ENCODE measurements at regions not wholly inside any gene's neighbourhood (a gene's known extent, or its start where the extent isn't known, plus 50 kb on each side); places are given as distances from the start of the nearest gene placed in this dataset.

DNA sequence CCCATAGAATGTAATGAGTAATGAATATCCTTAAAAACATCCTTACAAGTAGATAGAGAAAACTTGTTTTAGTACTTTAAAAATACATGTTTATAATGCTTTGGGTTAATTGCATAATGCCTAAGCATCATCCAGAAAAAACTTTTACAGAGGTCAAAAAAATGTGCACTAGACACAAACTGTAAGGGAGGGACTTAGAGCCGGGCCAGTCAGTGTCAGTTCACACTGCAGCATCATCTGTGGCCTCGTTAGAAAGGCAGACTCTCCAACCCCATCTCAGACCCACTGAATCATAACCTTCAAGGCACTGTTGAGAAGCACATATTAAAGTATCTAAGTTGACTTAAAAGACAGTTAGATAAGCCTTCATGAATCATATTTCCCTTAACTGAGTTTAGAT is 230.1 kb upstream of the PRPS1L1 start:
- H3K14ac ChIP-seq (ENCODE audit: low read length), result no peak overlapping the region

DNA sequence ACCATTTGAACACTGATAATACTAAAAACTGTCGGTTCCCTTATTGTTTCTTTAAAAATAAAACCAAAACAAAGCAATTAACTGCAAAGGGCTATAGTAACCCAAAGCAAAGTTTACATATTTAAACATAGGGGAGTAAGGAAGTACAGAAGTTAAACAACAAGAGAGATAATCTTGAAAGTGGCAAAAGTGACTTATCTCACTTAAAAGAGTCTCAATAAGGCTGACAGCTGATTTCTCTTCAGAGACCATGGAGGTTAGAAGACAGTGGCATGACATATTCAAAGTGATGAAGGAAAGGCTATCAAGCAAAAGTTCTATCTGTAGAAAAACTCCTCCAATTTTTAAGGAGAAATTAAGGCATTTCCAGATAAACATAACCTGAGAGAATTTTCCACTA is 233.5 kb upstream of the HDAC9 start:
- Histone ChIP-seq H3K14ac (ENCODE audit: low read length) (no peak overlapping the region), H2BK15ac (ENCODE audit: low read length) (no peak overlapping the region), H3K18ac (ENCODE audit: low read length) (no peak overlapping the region), H3K9me3 (replicated peaks in 1 of 2; ENCODE audit: control insufficient read depth in 2 of 2, insufficient read depth in 1 of 2, low read depth in 1 of 2, low read length in 2 of 2) (peaks cover 0 to 7% of the 10 kb centered on the region in 2 donors), H2BK5ac (ENCODE audit: low read length) (no peak overlapping the region), H3K9ac (ENCODE audit: low read depth, low read length, poor library complexity) (no peak overlapping the region), H3K27me3 (ENCODE audit: control insufficient read depth in 3 of 3, insufficient read depth in 3 of 3, low read depth in 1 of 3, low read length in 3 of 3) (no peaks in the 10 kb centered on the region), H3K27ac (replicated peaks; ENCODE audit: low read length) (no peak overlapping the region), H3K4me2 (ENCODE audit: insufficient read depth, low read length, poor library complexity, severe bottlenecking) (no peak overlapping the region), H4K91ac (ENCODE audit: low read depth, low read length, poor library complexity) (no peak overlapping the region), H4K8ac (ENCODE audit: low read depth, low read length) (no peak overlapping the region), H2BK120ac (ENCODE audit: low read depth, low read length) (no peak overlapping the region), H3K23ac (ENCODE audit: low read depth, low read length, poor library complexity) (no peak overlapping the region), H3K4me3 (ENCODE audit: low read length in 2 of 2) (no peak overlapping the region), H2AK5ac (ENCODE audit: low read depth, low read length) (no peak overlapping the region), H2AFZ (ENCODE audit: low read length) (no peak overlapping the region), H2BK12ac (ENCODE audit: low read length) (no peak overlapping the region), H3K4me1 (ENCODE audit: control insufficient read depth in 2 of 2, insufficient read depth in 1 of 2, low read depth in 1 of 2, low read length in 2 of 2) (no peaks in the 10 kb centered on the region), H3K79me1 (ENCODE audit: low read depth, low read length) (no peaks in the 10 kb centered on the region), H3K36me3 (replicated peaks in 1 of 2; ENCODE audit: control insufficient read depth in 2 of 2, insufficient read depth in 2 of 2, low read length in 2 of 2) (no peaks in the 10 kb centered on the region), H3K4ac (ENCODE audit: low read length) (no peak overlapping the region)
- no peak for DNase-seq (ENCODE audit: low spot score)
- WGBS, 2 donors (ENCODE audit: extremely low coverage in 2 of 2, insufficient read length in 2 of 2, insufficient replicate concordance in 1 of 2), result no CpG with 5 or more reads among the region's 1 CpG

More for the DNA sequence above, 230.1 kb upstream of the PRPS1L1 start:
- no peak for DNase-seq (ENCODE audit: low spot score)
- Histone ChIP-seq H3K4me1 (ENCODE audit: control insufficient read depth in 2 of 2, insufficient read depth in 1 of 2, low read depth in 1 of 2, low read length in 2 of 2) (no peaks in the 10 kb centered on the region), H4K8ac (ENCODE audit: low read depth, low read length) (no peak overlapping the region), H3K36me3 (replicated peaks in 1 of 2; ENCODE audit: control insufficient read depth in 2 of 2, insufficient read depth in 2 of 2, low read length in 2 of 2) (no peaks in the 10 kb centered on the region), H3K18ac (ENCODE audit: low read length) (no peak overlapping the region), H3K9ac (ENCODE audit: low read depth, low read length, poor library complexity) (no peak overlapping the region), H2BK15ac (ENCODE audit: low read length) (no peak overlapping the region), H3K9me3 (replicated peaks in 1 of 2; ENCODE audit: control insufficient read depth in 2 of 2, insufficient read depth in 1 of 2, low read depth in 1 of 2, low read length in 2 of 2) (peaks cover 2 to 7% of the 10 kb centered on the region in 2 donors), H3K4me3 (ENCODE audit: low read length in 2 of 2) (no peak overlapping the region), H3K4ac (ENCODE audit: low read length) (no peak overlapping the region), H3K23ac (ENCODE audit: low read depth, low read length, poor library complexity) (no peak overlapping the region), H2BK12ac (ENCODE audit: low read length) (no peak overlapping the region), H2BK120ac (ENCODE audit: low read depth, low read length) (no peak overlapping the region), H4K91ac (ENCODE audit: low read depth, low read length, poor library complexity) (no peak overlapping the region), H2BK5ac (ENCODE audit: low read length) (no peak overlapping the region), H2AFZ (ENCODE audit: low read length) (no peak overlapping the region), H3K79me1 (ENCODE audit: low read depth, low read length) (no peaks in the 10 kb centered on the region), H3K4me2 (ENCODE audit: insufficient read depth, low read length, poor library complexity, severe bottlenecking) (no peak overlapping the region), H2AK5ac (ENCODE audit: low read depth, low read length) (no peak overlapping the region), H3K27me3 (ENCODE audit: control insufficient read depth in 3 of 3, insufficient read depth in 3 of 3, low read depth in 1 of 3, low read length in 3 of 3) (no peaks in the 10 kb centered on the region), H3K27ac (replicated peaks; ENCODE audit: low read length) (no peak overlapping the region)
- no CpG with 5 or more reads among the region's 2 CpGs for WGBS, 2 donors (ENCODE audit: extremely low coverage in 2 of 2, insufficient read length in 2 of 2, insufficient replicate concordance in 1 of 2)

DNA sequence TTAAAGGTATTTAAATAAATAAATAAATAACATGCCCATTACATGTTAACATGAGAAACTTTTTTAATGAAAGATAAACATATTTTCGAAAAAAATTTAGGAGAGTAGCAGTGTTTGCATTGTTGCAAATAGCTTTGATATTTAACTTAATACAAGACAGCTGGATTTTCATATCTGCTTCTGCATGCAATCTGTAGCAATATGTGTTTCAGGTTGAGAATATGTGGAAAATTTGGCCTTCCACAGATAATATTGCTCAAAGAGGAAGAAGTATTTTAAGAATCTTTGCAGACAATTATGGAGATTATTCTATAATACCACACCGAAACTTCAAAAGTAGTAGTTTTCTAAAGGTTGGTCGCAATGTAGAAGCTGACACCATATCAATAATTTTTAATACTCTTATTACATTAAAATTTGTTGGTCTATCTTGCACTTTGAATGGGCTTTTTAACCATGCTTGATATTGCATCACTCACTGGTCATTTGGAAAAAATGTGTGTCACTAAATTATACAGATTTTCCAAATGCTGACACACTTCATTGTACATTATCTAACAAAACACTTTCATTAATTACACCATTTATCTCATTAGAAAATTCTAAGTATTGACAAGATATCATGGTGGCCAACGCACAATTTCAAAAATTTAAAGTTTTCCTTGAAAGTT is 229.8 kb upstream of the HDAC9 start:
- no peak overlapping the region for H2BK5ac ChIP-seq (ENCODE audit: low read length)
- no peak overlapping the region for H2BK12ac ChIP-seq (ENCODE audit: low read length)
- no peak overlapping the region for H3K27ac ChIP-seq (replicated peaks; ENCODE audit: low read length)
- H3K9me3 ChIP-seq (replicated peaks in 1 of 2; ENCODE audit: control insufficient read depth in 2 of 2, insufficient read depth in 1 of 2, low read depth in 1 of 2, low read length in 2 of 2), result peaks cover 0 to 7% of the 10 kb centered on the region in 2 donors
- no peak overlapping the region for H3K23ac ChIP-seq (ENCODE audit: low read depth, low read length, poor library complexity)
- no peak overlapping the region for H3K18ac ChIP-seq (ENCODE audit: low read length)
- H3K9ac ChIP-seq (ENCODE audit: low read depth, low read length, poor library complexity), result no peak overlapping the region
- no peaks in the 10 kb centered on the region for H3K4me1 ChIP-seq (ENCODE audit: control insufficient read depth in 2 of 2, insufficient read depth in 1 of 2, low read depth in 1 of 2, low read length in 2 of 2)
- no CpG with 5 or more reads among the region's 4 CpGs for WGBS, 2 donors (ENCODE audit: extremely low coverage in 2 of 2, insufficient read length in 2 of 2, insufficient replicate concordance in 1 of 2)
- no peak overlapping the region for H3K4ac ChIP-seq (ENCODE audit: low read length)
- no peak overlapping the region for H4K91ac ChIP-seq (ENCODE audit: low read depth, low read length, poor library complexity)
- H2AK5ac ChIP-seq (ENCODE audit: low read depth, low read length), result no peak overlapping the region
- no peak overlapping the region for H2AFZ ChIP-seq (ENCODE audit: low read length)
- no peak overlapping the region for H3K4me3 ChIP-seq (ENCODE audit: low read length in 2 of 2)
- no peak overlapping the region for H3K4me2 ChIP-seq (ENCODE audit: insufficient read depth, low read length, poor library complexity, severe bottlenecking)
- H3K79me1 ChIP-seq (ENCODE audit: low read depth, low read length), result no peaks in the 10 kb centered on the region
- H4K8ac ChIP-seq (ENCODE audit: low read depth, low read length), result no peak overlapping the region
- DNase-seq (ENCODE audit: low spot score), result no peak
- H3K27me3 ChIP-seq (ENCODE audit: control insufficient read depth in 3 of 3, insufficient read depth in 3 of 3, low read depth in 1 of 3, low read length in 3 of 3), result no peaks in the 10 kb centered on the region
- no peak overlapping the region for H2BK15ac ChIP-seq (ENCODE audit: low read length)
- no peak overlapping the region for H2BK120ac ChIP-seq (ENCODE audit: low read depth, low read length)
- H3K14ac ChIP-seq (ENCODE audit: low read length), result no peak overlapping the region
- no peaks in the 10 kb centered on the region for H3K36me3 ChIP-seq (replicated peaks in 1 of 2; ENCODE audit: control insufficient read depth in 2 of 2, insufficient read depth in 2 of 2, low read length in 2 of 2)

- no peak overlapping the region for H4K8ac ChIP-seq (ENCODE audit: low read depth, low read length)
- H3K4me2 ChIP-seq (ENCODE audit: insufficient read depth, low read length, poor library complexity, severe bottlenecking), result no peak overlapping the region
- no peak overlapping the region for H2BK12ac ChIP-seq (ENCODE audit: low read length)
- H3K79me1 ChIP-seq (ENCODE audit: low read depth, low read length), result no peaks in the 10 kb centered on the region
- no peaks in the 10 kb centered on the region for H3K9me3 ChIP-seq (replicated peaks in 1 of 2; ENCODE audit: control insufficient read depth in 2 of 2, insufficient read depth in 1 of 2, low read depth in 1 of 2, low read length in 2 of 2)
- no peak overlapping the region for H3K23ac ChIP-seq (ENCODE audit: low read depth, low read length, poor library complexity)
- no peaks in the 10 kb centered on the region for H3K27me3 ChIP-seq (ENCODE audit: control insufficient read depth in 3 of 3, insufficient read depth in 3 of 3, low read depth in 1 of 3, low read length in 3 of 3)
- H3K18ac ChIP-seq (ENCODE audit: low read length), result no peak overlapping the region
- H3K4me1 ChIP-seq (ENCODE audit: control insufficient read depth in 2 of 2, insufficient read depth in 1 of 2, low read depth in 1 of 2, low read length in 2 of 2), result no peaks in the 10 kb centered on the region
- no peak overlapping the region for H2AK5ac ChIP-seq (ENCODE audit: low read depth, low read length)
- no peak overlapping the region for H3K27ac ChIP-seq (replicated peaks; ENCODE audit: low read length)
- no peaks in the 10 kb centered on the region for H3K36me3 ChIP-seq (replicated peaks in 1 of 2; ENCODE audit: control insufficient read depth in 2 of 2, insufficient read depth in 2 of 2, low read length in 2 of 2)
- no peak overlapping the region for H3K4me3 ChIP-seq (ENCODE audit: low read length in 2 of 2)
- no peak overlapping the region for H4K91ac ChIP-seq (ENCODE audit: low read depth, low read length, poor library complexity)
- no peak overlapping the region for H2BK5ac ChIP-seq (ENCODE audit: low read length)
- no peak overlapping the region for H3K4ac ChIP-seq (ENCODE audit: low read length)
- H2AFZ ChIP-seq (ENCODE audit: low read length), result no peak overlapping the region
- no peak overlapping the region for H3K14ac ChIP-seq (ENCODE audit: low read length)
- no peak for DNase-seq (ENCODE audit: low spot score)
- H2BK120ac ChIP-seq (ENCODE audit: low read depth, low read length), result no peak overlapping the region
- H3K9ac ChIP-seq (ENCODE audit: low read depth, low read length, poor library complexity), result no peak overlapping the region
- no peak overlapping the region for H2BK15ac ChIP-seq (ENCODE audit: low read length)
These were observed 227.0 kb upstream of the HDAC9 start for GRCh38 chr7:18268571-18268970.
